HFF-Myc (cell line): ENCODE measurements at regions not wholly inside any gene's neighbourhood (a gene's known extent, or its start where the extent isn't known, plus 50 kb on each side); places are given as distances from the start of the nearest gene placed in this dataset.

ENCODE experiments used
- DNase-seq: peaks from one replicate; pipeline ENCODE4 v3.0.0-alpha.2; 2011; ENCODE audit warnings: low read depth; ENCODE audit errors: extremely low read depth
- H3K4me3 ChIP-seq: replicated peaks from 2 replicates; pipeline ENCODE4 v1.5.1; 2011; ENCODE audit warnings: low read depth, mild to moderate bottlenecking, control low read depth, low read length
- CTCF ChIP-seq: IDR thresholded peaks from 2 replicates; pipeline ENCODE4 v1.5.1; 2012; ENCODE audit warnings: mild to moderate bottlenecking, low read depth, low read length, control low read depth; ENCODE audit errors: missing control alignments

- no peak for TF ChIP-seq CTCF
- no peak overlapping the region for H3K4me3 ChIP-seq
- DNase-seq, result no peak
Measured at GRCh38 chr9:79335987-79336386, 235.8 kb upstream of the TLE4 start.

GRCh38 chr9:79341561-79341960 lies 230.2 kb upstream of the TLE4 start:
- no peak overlapping the region for H3K4me3 ChIP-seq
- no peak for TF ChIP-seq CTCF
- DNase-seq, result no peak

GRCh38 chr9:79346350-79347020 lies 225.3 kb upstream of the TLE4 start:
- TF ChIP-seq CTCF, result no peak
- no peak overlapping the region for H3K4me3 ChIP-seq
- DNase-seq, result no peak

- H3K4me3 ChIP-seq, result no peak overlapping the region
- no peak for TF ChIP-seq CTCF
- no peak for DNase-seq
Measured at GRCh38 chr9:79352322-79352721, 219.4 kb upstream of the TLE4 start.

GRCh38 chr9:79353856-79354520 lies 217.8 kb upstream of the TLE4 start:
- no peak overlapping the region for H3K4me3 ChIP-seq
- DNase-seq, result peak; percentile 30
- no peak for TF ChIP-seq CTCF

GRCh38 chr9:79357194-79357593 lies 214.6 kb upstream of the TLE4 start:
- no peak for DNase-seq
- no peak for TF ChIP-seq CTCF
- H3K4me3 ChIP-seq, result no peak overlapping the region
